ENCODE measurements at regions not wholly inside any gene's neighbourhood (a gene's known extent, or its start where the extent isn't known, plus 50 kb on each side); places are given as distances from the start of the nearest gene placed in this dataset.

GRCh38 chr16:74219706-74220105 lies 76.9 kb upstream of the PSMD7 start:
- no peak for TF ChIP-seq CTCF (IDR thresholded peaks at IDR 0.05; ENCODE audit: low read depth, low read length)
- Histone ChIP-seq H3K27ac (no peak overlapping the region), H3K27me3 (ENCODE audit: insufficient read depth, low read depth, severe bottlenecking) (peaks cover 9% of the 10 kb centered on the region), H3K9me3 (ENCODE audit: severe bottlenecking) (no peaks in the 10 kb centered on the region), H3K4me3 (ENCODE audit: low read depth, low read length) (no peak overlapping the region), H3K36me3 (no peaks in the 10 kb centered on the region)
- no peak for DNase-seq

DNA sequence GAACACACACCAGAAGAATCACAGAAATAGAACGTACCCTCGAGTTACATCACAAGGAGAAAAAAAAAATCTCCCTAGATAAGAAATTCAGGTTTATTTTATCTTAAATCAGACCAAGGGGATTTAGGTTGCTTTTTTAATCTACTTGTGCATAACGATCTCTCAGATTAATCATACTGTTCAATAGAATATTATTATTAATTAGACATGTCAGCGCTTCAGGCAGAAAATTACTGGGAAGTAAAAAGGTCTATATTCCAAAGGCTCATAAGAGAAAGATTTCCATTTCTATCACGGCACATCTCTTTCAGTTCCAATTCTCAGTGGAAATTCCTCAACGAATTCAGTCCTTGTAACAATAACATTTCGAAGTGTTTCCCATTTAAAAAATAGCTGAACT lies 77.7 kb upstream of the PSMD7 start:
- DNase-seq: no peak
- Histone ChIP-seq H3K36me3 (no peaks in the 10 kb centered on the region), H3K4me3 (ENCODE audit: low read depth, low read length) (no peak overlapping the region), H3K27me3 (ENCODE audit: insufficient read depth, low read depth, severe bottlenecking) (peaks cover 9% of the 10 kb centered on the region), H3K9me3 (ENCODE audit: severe bottlenecking) (no peaks in the 10 kb centered on the region), H3K27ac (no peak overlapping the region)
- TF ChIP-seq CTCF (IDR thresholded peaks at IDR 0.05; ENCODE audit: low read depth, low read length): no peak

GRCh38 chr16:74216319-74216718 lies 80.3 kb upstream of the PSMD7 start:
- Histone ChIP-seq H3K9me3 (ENCODE audit: severe bottlenecking) (no peaks in the 10 kb centered on the region), H3K36me3 (no peaks in the 10 kb centered on the region), H3K27me3 (ENCODE audit: insufficient read depth, low read depth, severe bottlenecking) (peaks cover 4% of the 10 kb centered on the region), H3K4me3 (ENCODE audit: low read depth, low read length) (no peak overlapping the region), H3K27ac (no peak overlapping the region)
- no peak for TF ChIP-seq CTCF (IDR thresholded peaks at IDR 0.05; ENCODE audit: low read depth, low read length)
- DNase-seq: no peak

- Histone ChIP-seq H3K9me3 (ENCODE audit: severe bottlenecking) (no peaks in the 10 kb centered on the region), H3K36me3 (no peaks in the 10 kb centered on the region), H3K27ac (no peak overlapping the region), H3K4me3 (ENCODE audit: low read depth, low read length) (no peak overlapping the region), H3K27me3 (ENCODE audit: insufficient read depth, low read depth, severe bottlenecking) (peaks cover 6% of the 10 kb centered on the region)
- TF ChIP-seq CTCF (IDR thresholded peaks at IDR 0.05; ENCODE audit: low read depth, low read length): no peak
- DNase-seq: no peak
Measured at GRCh38 chr16:74215249-74215648, 81.4 kb upstream of the PSMD7 start.

DNA sequence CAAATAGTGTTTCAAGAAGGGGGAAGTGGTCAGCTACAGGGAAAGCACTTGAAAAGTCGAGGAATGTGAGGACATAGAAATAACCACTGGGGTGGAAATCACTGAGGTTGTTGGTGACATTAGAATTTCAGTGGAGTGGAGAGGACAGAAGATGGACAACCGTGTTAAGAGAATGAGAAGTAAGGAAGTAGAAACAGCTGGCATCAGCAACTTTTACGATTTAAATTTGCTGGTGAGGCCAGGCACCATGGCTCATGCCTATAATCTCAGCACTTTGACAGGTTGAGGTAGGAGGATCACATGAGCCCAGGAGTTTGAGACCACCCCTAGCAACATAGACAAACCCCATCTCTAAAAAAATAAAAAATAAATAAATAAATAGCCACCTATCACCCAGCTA lies 83.2 kb upstream of the PSMD7 start:
- H3K9me3 ChIP-seq (ENCODE audit: severe bottlenecking): no peaks in the 10 kb centered on the region
- no peak for TF ChIP-seq CTCF (IDR thresholded peaks at IDR 0.05; ENCODE audit: low read depth, low read length)
- H3K27ac ChIP-seq: no peak overlapping the region
- no peak for DNase-seq
- H3K36me3 ChIP-seq: no peaks in the 10 kb centered on the region
- peaks cover 7% of the 10 kb centered on the region for H3K27me3 ChIP-seq (ENCODE audit: insufficient read depth, low read depth, severe bottlenecking)
- no peak overlapping the region for H3K4me3 ChIP-seq (ENCODE audit: low read depth, low read length)

- peaks cover 3% of the 10 kb centered on the region for H3K27me3 ChIP-seq (ENCODE audit: insufficient read depth, low read depth, severe bottlenecking)
- no peaks in the 10 kb centered on the region for H3K9me3 ChIP-seq (ENCODE audit: severe bottlenecking)
- no peaks in the 10 kb centered on the region for H3K36me3 ChIP-seq
- TF ChIP-seq CTCF (IDR thresholded peaks at IDR 0.05; ENCODE audit: low read depth, low read length): no peak
- no peak for DNase-seq
- H3K4me3 ChIP-seq (ENCODE audit: low read depth, low read length): no peak overlapping the region
- no peak overlapping the region for H3K27ac ChIP-seq
Measured at GRCh38 chr16:74210245-74210644, 86.4 kb upstream of the PSMD7 start.
